Activated T-helper 9 cell treated with anti-CD3 and anti-CD28 coated beads, Interleukin-2, amount 50 U/mL, for 16 hours (primary cell): ENCODE measurements at regions not wholly inside any gene's neighbourhood (a gene's known extent, or its start where the extent isn't known, plus 50 kb on each side); places are given as distances from the start of the nearest gene placed in this dataset.
"Not testable (repeated sequence)": the region's sequence is repeated elsewhere in the genome, so short reads cannot be mapped to it uniquely, and the experiment has no call there.

ENCODE experiments used
- DNase-seq: peaks from one replicate; pipeline ENCODE4 v3.0.0-alpha.2; 2020; ENCODE audit warnings: low read depth

- no peak for DNase-seq
These were observed 540.9 kb downstream of the RAB38 start for GRCh38 chr11:87634331-87634730.

GRCh38 chr11:87628957-87629356 is 546.3 kb downstream of the RAB38 start:
- DNase-seq = no peak

GRCh38 chr11:87628026-87628580 is 547.1 kb downstream of the RAB38 start:
- no peak for DNase-seq

GRCh38 chr11:87623531-87624365 is 551.5 kb downstream of the RAB38 start:
- not testable (repeated sequence) for DNase-seq

- no peak for DNase-seq
These were observed 558.7 kb downstream of the RAB38 start for GRCh38 chr11:87616511-87616910.

- no peak for DNase-seq
These were observed 566.6 kb downstream of the TMEM135 start for GRCh38 chr11:87604350-87604749.

GRCh38 chr11:87603887-87604286 is 566.2 kb downstream of the TMEM135 start:
- DNase-seq = no peak

GRCh38 chr11:87602776-87603175 is 565.0 kb downstream of the TMEM135 start:
- no peak for DNase-seq

GRCh38 chr11:87600938-87601337 is 563.2 kb downstream of the TMEM135 start:
- no peak for DNase-seq

GRCh38 chr11:87597725-87598124 is 560.0 kb downstream of the TMEM135 start:
- no peak for DNase-seq

GRCh38 chr11:87596176-87596575 is 558.4 kb downstream of the TMEM135 start:
- DNase-seq = no peak

GRCh38 chr11:87589082-87589481 is 551.3 kb downstream of the TMEM135 start:
- no peak for DNase-seq

- DNase-seq = not testable (repeated sequence)
These were observed 547.9 kb downstream of the TMEM135 start for GRCh38 chr11:87585613-87586012.

GRCh38 chr11:87583931-87584330 is 546.2 kb downstream of the TMEM135 start:
- no peak for DNase-seq

- DNase-seq = no peak
These were observed 537.4 kb downstream of the TMEM135 start for GRCh38 chr11:87575088-87575487.

GRCh38 chr11:87574193-87574592 is 536.5 kb downstream of the TMEM135 start:
- no peak for DNase-seq

- DNase-seq = no peak
These were observed 536.0 kb downstream of the TMEM135 start for GRCh38 chr11:87573708-87574107.

GRCh38 chr11:87572881-87573280 is 535.1 kb downstream of the TMEM135 start:
- no peak for DNase-seq

GRCh38 chr11:87560352-87560751 is 522.6 kb downstream of the TMEM135 start:
- no peak for DNase-seq

- DNase-seq = not testable (repeated sequence)
These were observed 522.1 kb downstream of the TMEM135 start for GRCh38 chr11:87559852-87560251.

- no peak for DNase-seq
These were observed 517.4 kb downstream of the TMEM135 start for GRCh38 chr11:87555101-87555500.

- DNase-seq = no peak
These were observed 511.1 kb downstream of the TMEM135 start for GRCh38 chr11:87548797-87549196.

- no peak for DNase-seq
These were observed 508.1 kb downstream of the TMEM135 start for GRCh38 chr11:87545858-87546257.

- DNase-seq = no peak
These were observed 501.9 kb downstream of the TMEM135 start for GRCh38 chr11:87539596-87539995.
